HCT116 (cell line): ENCODE measurements at regions not wholly inside any gene's neighbourhood (a gene's known extent, or its start where the extent isn't known, plus 50 kb on each side); places are given as distances from the start of the nearest gene placed in this dataset.

Experiments used
- ATAC-seq: fragments of 200-7000 bp; cut with Tn5 transposase; 2 replicates; pipeline ENCODE4 v1.9.1; 2020; ENCODE audit warnings: mild to moderate bottlenecking, moderate library complexity
- BruUV-seq: library from RNA; stranded (reverse); fragments of 400-500 nt; replicated peaks from 2 replicates; lab custom pipeline; 2021; lab: Mats Ljungman, UMichigan
- CTCF ChIA-PET: fragments of 300-600 bp; sonication (Branson Sonifier 250); formaldehyde crosslinking; loops from one replicate; lab custom pipeline; 2021; ENCODE audit warnings: antibody characterized with exemption; lab: Charles Lee
- POLR2A ChIA-PET: fragments of 300-600, 350-600 bp; sonication (Branson Sonifier 250); formaldehyde crosslinking; loops from one replicate; lab custom pipeline; 2021; ENCODE audit warnings: antibody characterized with exemption; lab: Charles Lee
- RAD21 ChIA-PET, 2 experiments: fragments of 300-600 bp; sonication (Branson Sonifier 250); formaldehyde crosslinking; loops; one replicate each; lab custom pipeline; 2023; ENCODE audit warnings: low total read pairs in 2 of 2; ENCODE audit not compliant: uncharacterized antibody in 2 of 2, unreplicated experiment in 2 of 2, low non-redundant PET in 1 of 2; lab: Charles Lee
- DNase-seq: peaks from one replicate; pipeline ENCODE4 v3.0.0-alpha.2; 2010; ENCODE audit warnings: low read depth, low spot score
- H2AFZ ChIP-seq: fragments of 200-600 bp; shearing (Covaris generic), sonication (generic); 2 replicates; pipeline ENCODE4 v1.6.1; 2017; ENCODE audit warnings: low read depth, mixed run types, mixed read lengths, antibody characterized with exemption, low read length; ENCODE audit not compliant: poor library complexity, severe bottlenecking
- H3K27ac ChIP-seq: 2 replicates; pipeline ENCODE4 v1.5.1; 2012; ENCODE audit warnings: low read depth, low read length
- H3K27me3 ChIP-seq: fragments of 200-600 bp; sonication (generic); 2 replicates; pipeline ENCODE4 v1.6.1; 2016; ENCODE audit warnings: mixed run types, low read length, mixed read lengths; ENCODE audit not compliant: insufficient read depth
- H3K36me3 ChIP-seq, 2 experiments: fragments of 200-500 bp in 1 of 2; fragments of 200-600 bp in 1 of 2; sonication (Bioruptor generic) in 1 of 2; sonication (generic) in 1 of 2; 2 replicates each; pipeline versions ENCODE4 v1.5.1 to v1.6.1; 2014 to 2016; ENCODE audit warnings: low read length in 2 of 2, inconsistent platforms in 1 of 2, mixed read lengths in 1 of 2, mixed run types in 1 of 2; ENCODE audit not compliant: insufficient read depth in 2 of 2, control insufficient read depth in 1 of 2
- H3K4me1 ChIP-seq, 2 experiments: fragments of 200-600 bp in 1 of 2; sonication (generic) in 1 of 2; 2 replicates each; pipeline versions ENCODE4 v1.5.1 to v1.6.1; 2012 to 2017; ENCODE audit warnings: low read length in 2 of 2, inconsistent platforms in 1 of 2, mild to moderate bottlenecking in 1 of 2, mixed read lengths in 1 of 2, mixed run types in 1 of 2, moderate library complexity in 1 of 2; ENCODE audit not compliant: insufficient read depth in 2 of 2, control insufficient read depth in 1 of 2
- H3K4me2 ChIP-seq: fragments of 200-600 bp; sonication (generic); 2 replicates; pipeline ENCODE4 v1.6.1; 2017; ENCODE audit warnings: mixed run types, low read length, mixed read lengths
- H3K4me3 ChIP-seq, 2 experiments: fragments of 200-600 bp in 1 of 2; sonication (generic) in 1 of 2; replicated peaks in 1 of 2; 2 replicates each; pipeline ENCODE4 v1.5.1; 2011 to 2016; ENCODE audit warnings: low read length in 2 of 2, control low read depth in 1 of 2, low read depth in 1 of 2, mild to moderate bottlenecking in 1 of 2, mixed read lengths in 1 of 2, mixed run types in 1 of 2
- H3K79me2 ChIP-seq: fragments of 200-600 bp; sonication (generic); 2 replicates; pipeline ENCODE4 v1.6.1; 2017; ENCODE audit warnings: mild to moderate bottlenecking, mixed run types, low read length, moderate library complexity, mixed read lengths; ENCODE audit not compliant: insufficient read depth
- H3K9ac ChIP-seq: fragments of 200-600 bp; sonication (generic); 2 replicates; pipeline ENCODE4 v1.6.1; 2016; ENCODE audit warnings: low read length, mixed read lengths
- H3K9me2 ChIP-seq: fragments of 200-600 bp; sonication (generic), shearing (Covaris generic); 2 replicates; pipeline ENCODE4 v1.6.1; 2017; ENCODE audit warnings: mixed run types, mild to moderate bottlenecking, moderate library complexity; ENCODE audit not compliant: insufficient read depth
- H3K9me3 ChIP-seq, 2 experiments: fragments of 200-500 bp in 1 of 2; fragments of 200-600 bp in 1 of 2; sonication (Bioruptor generic) in 1 of 2; sonication (generic) in 1 of 2; 2 replicates each; pipeline ENCODE4 v1.6.1; 2014 to 2017; ENCODE audit warnings: low read length in 2 of 2, mixed read lengths in 2 of 2, inconsistent platforms in 1 of 2, low read depth in 1 of 2, mild to moderate bottlenecking in 1 of 2, mixed run types in 1 of 2, moderate library complexity in 1 of 2; ENCODE audit not compliant: control insufficient read depth in 1 of 2, insufficient read depth in 1 of 2
- H4K20me1 ChIP-seq: fragments of 200-600 bp; sonication (generic), shearing (Covaris generic); 2 replicates; pipeline ENCODE4 v1.6.1; 2017; ENCODE audit warnings: mixed run types, mild to moderate bottlenecking, moderate library complexity; ENCODE audit not compliant: insufficient read depth
- JUND ChIP-seq: IDR thresholded peaks from 2 replicates; pipeline ENCODE4 v1.6.1; 2012
- POLR2AphosphoS5 ChIP-seq: IDR thresholded peaks from 2 replicates; pipeline ENCODE4 v1.6.1; 2011; ENCODE audit warnings: mild to moderate bottlenecking, low read depth, low read length, moderate library complexity
- RAD21 ChIP-seq: IDR thresholded peaks from 2 replicates; pipeline ENCODE4 v1.6.1; 2012; ENCODE audit warnings: low read depth, mild to moderate bottlenecking
- SP1 ChIP-seq: IDR thresholded peaks from 2 replicates; pipeline ENCODE4 v1.6.1; 2012; ENCODE audit warnings: low read depth
- YY1 ChIP-seq: IDR thresholded peaks from 2 replicates; pipeline ENCODE4 v1.6.1; 2011; ENCODE audit warnings: low read length, low read depth, moderate library complexity, mild to moderate bottlenecking; ENCODE audit not compliant: insufficient replicate concordance; ENCODE audit errors: extremely low read depth
- ZFX ChIP-seq: fragments of 450-650 bp; IDR thresholded peaks from 2 replicates; pipeline ENCODE4 v1.6.1; 2017
- ZNF274 ChIP-seq: fragments of 200-500 bp; sonication (Bioruptor generic); IDR thresholded peaks from 2 replicates; pipeline ENCODE4 v1.6.1; 2014; ENCODE audit warnings: mild to moderate bottlenecking, low read depth, low read length, inconsistent platforms
- intact Hi-C: fragments of 100-400 bp; cut with micrococcal nuclease; formaldehyde crosslinking; loops from 2 replicates; pipeline ENCODE4 v1.10.0; 2022
- TF ChIP-seq, protein P1 (sequence below): IDR thresholded peaks from 2 replicates; pipeline ENCODE4 v1.6.1; 2012
- TF ChIP-seq, protein P2 (sequence below), 3 experiments: fragments of 200-600 bp in 1 of 3; sonication (generic) in 1 of 3; IDR thresholded peaks in 2 of 3; conservative IDR thresholded peaks in 1 of 3; 2 replicates each; pipeline ENCODE4 v1.5.1; 2012 to 2017; ENCODE audit warnings: low read depth in 2 of 3, low read length in 2 of 3, antibody characterized with exemption in 1 of 3, borderline replicate concordance in 1 of 3, control low read depth in 1 of 3, mild to moderate bottlenecking in 1 of 3, mixed read lengths in 1 of 3, mixed run types in 1 of 3, moderate library complexity in 1 of 3; ENCODE audit not compliant: insufficient read depth in 1 of 3

DNA sequence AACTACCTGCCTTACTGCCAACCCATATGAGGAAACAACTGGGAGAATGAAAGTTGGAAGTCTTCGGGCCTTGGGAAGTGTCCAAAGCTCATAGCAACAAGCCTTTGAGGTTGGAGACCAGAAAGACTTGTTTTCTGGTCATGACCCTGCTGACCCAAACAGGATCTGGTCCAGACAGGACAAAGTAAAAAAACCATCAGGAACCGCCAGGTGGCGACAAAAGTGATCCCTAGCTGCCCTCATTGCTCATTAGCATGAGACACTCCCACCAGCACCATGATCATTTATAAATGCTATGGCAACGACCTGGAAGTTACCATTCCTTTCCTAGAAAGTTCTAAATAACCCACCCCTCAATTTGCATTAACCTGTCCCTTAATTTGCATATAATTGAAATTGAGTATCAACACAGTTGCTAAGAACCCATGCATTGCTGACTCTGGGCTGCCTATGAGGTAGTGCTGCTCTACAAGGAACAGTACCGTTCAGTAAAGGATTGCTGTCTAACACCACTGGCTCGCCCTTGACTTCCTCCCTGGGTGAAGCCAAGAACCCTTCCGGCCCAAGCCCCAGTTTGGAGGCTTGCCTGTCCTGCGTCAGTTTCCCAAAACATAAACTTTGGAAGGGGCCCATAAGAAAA is 89.0 kb downstream of the URB2 start:
- H3K79me2 ChIP-seq, result no peaks in the 10 kb centered on the region
- H3K9me3 ChIP-seq, result no peaks in the 10 kb centered on the region
- no peaks in the 10 kb centered on the region for H3K4me1 ChIP-seq
- POLR2A ChIA-PET, result no interaction called here
- ATAC-seq, result peak; percentile 96
- no peak overlapping the region for H3K27ac ChIP-seq
- TF ChIP-seq RAD21, result peak; percentile 61
- TF ChIP-seq, protein P1, sequence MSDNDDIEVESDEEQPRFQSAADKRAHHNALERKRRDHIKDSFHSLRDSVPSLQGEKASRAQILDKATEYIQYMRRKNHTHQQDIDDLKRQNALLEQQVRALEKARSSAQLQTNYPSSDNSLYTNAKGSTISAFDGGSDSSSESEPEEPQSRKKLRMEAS, result no peak
- no peak for TF ChIP-seq POLR2AphosphoS5
- no peak for TF ChIP-seq ZNF274
- no peak for TF ChIP-seq ZFX
- no peak for TF ChIP-seq JUND
- TF ChIP-seq, protein P2, sequence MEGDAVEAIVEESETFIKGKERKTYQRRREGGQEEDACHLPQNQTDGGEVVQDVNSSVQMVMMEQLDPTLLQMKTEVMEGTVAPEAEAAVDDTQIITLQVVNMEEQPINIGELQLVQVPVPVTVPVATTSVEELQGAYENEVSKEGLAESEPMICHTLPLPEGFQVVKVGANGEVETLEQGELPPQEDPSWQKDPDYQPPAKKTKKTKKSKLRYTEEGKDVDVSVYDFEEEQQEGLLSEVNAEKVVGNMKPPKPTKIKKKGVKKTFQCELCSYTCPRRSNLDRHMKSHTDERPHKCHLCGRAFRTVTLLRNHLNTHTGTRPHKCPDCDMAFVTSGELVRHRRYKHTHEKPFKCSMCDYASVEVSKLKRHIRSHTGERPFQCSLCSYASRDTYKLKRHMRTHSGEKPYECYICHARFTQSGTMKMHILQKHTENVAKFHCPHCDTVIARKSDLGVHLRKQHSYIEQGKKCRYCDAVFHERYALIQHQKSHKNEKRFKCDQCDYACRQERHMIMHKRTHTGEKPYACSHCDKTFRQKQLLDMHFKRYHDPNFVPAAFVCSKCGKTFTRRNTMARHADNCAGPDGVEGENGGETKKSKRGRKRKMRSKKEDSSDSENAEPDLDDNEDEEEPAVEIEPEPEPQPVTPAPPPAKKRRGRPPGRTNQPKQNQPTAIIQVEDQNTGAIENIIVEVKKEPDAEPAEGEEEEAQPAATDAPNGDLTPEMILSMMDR (IDR thresholded peaks at IDR 0.05 in 2 of 3, conservative IDR thresholded peaks at IDR 0.05 in 1 of 3; ENCODE audit: borderline replicate concordance in 1 of 3, insufficient read depth in 1 of 3, low read depth in 2 of 3, low read length in 2 of 3), result peak; percentile 45 to 76 (median 63); a peak in 5 of 6 replicates
- no peak for TF ChIP-seq YY1
- TF ChIP-seq SP1, result no peak
- TF ChIP-seq, all 23 proteins: peak for 2
- Histone ChIP-seq H3K4me3 (no peak overlapping the region), H4K20me1 (no peaks in the 10 kb centered on the region), H3K9ac (no peak overlapping the region), H3K36me3 (no peaks in the 10 kb centered on the region), H2AFZ (no peak overlapping the region), H3K4me2 (no peak overlapping the region), H3K9me2 (no peaks in the 10 kb centered on the region), H3K27me3 (no peaks in the 10 kb centered on the region)
- RAD21 ChIA-PET, result interaction anchor here in 1 of 2 experiments (0.6 kb wide), 1 partner anchor 12 kb away, joined by 4 read pairs; no protein-coding TSS in a partner anchor
- DNase-seq, result peak; percentile 37
- CTCF ChIA-PET, result interaction anchor here (0.6 kb wide), 1 partner anchor 9 kb away, joined by 3 read pairs; no protein-coding TSS in a partner anchor
- intact Hi-C loops, result loop anchor here (5.0 kb wide), 1 partner anchor 452 kb away; no protein-coding TSS in a partner anchor
- no TSS peak for BruUV-seq
